DOHH2 (cell line): ENCODE measurements at regions not wholly inside any gene's neighbourhood (a gene's known extent, or its start where the extent isn't known, plus 50 kb on each side); places are given as distances from the start of the nearest gene placed in this dataset.

Experiments
- H3F3A ChIP-seq: fragments of 200-600 bp; sonication (generic), shearing (Covaris generic); 2 replicates; pipeline ENCODE4 v1.6.0; 2016; ENCODE audit warnings: antibody characterized with exemption, mild to moderate bottlenecking; ENCODE audit not compliant: control insufficient read depth, insufficient read depth
- H3K27ac ChIP-seq: fragments of 200-600 bp; sonication (generic); 2 replicates; pipeline ENCODE4 v1.5.1; 2014; ENCODE audit warnings: low read depth, mild to moderate bottlenecking, low read length, moderate library complexity
- H3K27me3 ChIP-seq: fragments of 200-600 bp; sonication (generic); 2 replicates; pipeline ENCODE4 v1.6.1; 2014; ENCODE audit warnings: mild to moderate bottlenecking, low read length, mixed read lengths; ENCODE audit not compliant: control insufficient read depth
- H3K36me3 ChIP-seq: fragments of 200-600 bp; sonication (generic); 2 replicates; pipeline ENCODE4 v1.6.1; 2014; ENCODE audit warnings: mild to moderate bottlenecking, low read length, moderate library complexity, mixed read lengths; ENCODE audit not compliant: control insufficient read depth
- H3K4me1 ChIP-seq: fragments of 200-600 bp; sonication (generic); 2 replicates; pipeline ENCODE4 v1.6.1; 2014; ENCODE audit warnings: mild to moderate bottlenecking, low read length, mixed read lengths; ENCODE audit not compliant: control insufficient read depth
- H3K4me2 ChIP-seq: fragments of 200-600 bp; sonication (generic); 2 replicates; pipeline ENCODE4 v1.6.0; 2014; ENCODE audit warnings: mild to moderate bottlenecking, low read length, moderate library complexity
- H3K4me3 ChIP-seq: fragments of 200-600 bp; sonication (generic); 2 replicates; pipeline ENCODE4 v1.5.1; 2014; ENCODE audit warnings: mild to moderate bottlenecking, low read length, mixed read lengths
- H3K79me2 ChIP-seq: fragments of 200-600 bp; sonication (generic); 2 replicates; pipeline ENCODE4 v1.6.1; 2014; ENCODE audit warnings: mild to moderate bottlenecking, low read length, mixed read lengths; ENCODE audit not compliant: control insufficient read depth
- H3K9me2 ChIP-seq: fragments of 200-600 bp; sonication (generic); replicated peaks from 2 replicates; pipeline ENCODE4 v1.6.1; 2014; ENCODE audit warnings: mild to moderate bottlenecking, low read length, mixed read lengths; ENCODE audit not compliant: control insufficient read depth
- H3K9me3 ChIP-seq: fragments of 200-600 bp; sonication (generic); 2 replicates; pipeline ENCODE4 v1.6.1; 2014; ENCODE audit warnings: antibody characterized with exemption, low read length, mixed read lengths; ENCODE audit not compliant: control insufficient read depth, insufficient read depth
- H4K20me1 ChIP-seq: fragments of 200-600 bp; sonication (generic); 2 replicates; pipeline ENCODE4 v1.6.0; 2014; ENCODE audit warnings: low read depth, mild to moderate bottlenecking, antibody characterized with exemption, low read length, moderate library complexity; ENCODE audit not compliant: control insufficient read depth, insufficient read depth
- CTCF ChIP-seq: fragments of 200-600 bp; sonication (generic); IDR thresholded peaks from one replicate; pipeline ENCODE4 v1.5.1; 2014; ENCODE audit warnings: antibody characterized with exemption, mild to moderate bottlenecking, low read depth, low read length; ENCODE audit not compliant: poor library complexity, severe bottlenecking
- EZH2phosphoT487 ChIP-seq: fragments of 200-600 bp; sonication (generic); IDR thresholded peaks from 2 replicates; pipeline ENCODE4 v1.6.1; 2017; ENCODE audit warnings: borderline replicate concordance, mild to moderate bottlenecking, antibody characterized with exemption, low read length, moderate library complexity, mixed read lengths

- Histone ChIP-seq H3K36me3 (no peaks in the 10 kb centered on the region), H3K4me3 (no peak overlapping the region), H3K27ac (no peak overlapping the region), H3F3A (no peaks in the 10 kb centered on the region), H4K20me1 (no peaks in the 10 kb centered on the region), H3K9me2 (no peaks in the 10 kb centered on the region), H3K27me3 (no peaks in the 10 kb centered on the region), H3K4me1 (no peaks in the 10 kb centered on the region), H3K9me3 (no peaks in the 10 kb centered on the region), H3K4me2 (no peak overlapping the region), H3K79me2 (no peaks in the 10 kb centered on the region)
- TF ChIP-seq EZH2phosphoT487 = no peak
- no peak for TF ChIP-seq CTCF
These were observed 397.6 kb downstream of the GPAM start for GRCh38 chr10:111785921-111786320.

- H3K36me3 ChIP-seq = no peaks in the 10 kb centered on the region
- H3K79me2 ChIP-seq = no peaks in the 10 kb centered on the region
- no peaks in the 10 kb centered on the region for H3F3A ChIP-seq
- no peaks in the 10 kb centered on the region for H4K20me1 ChIP-seq
- TF ChIP-seq CTCF (no peak), EZH2phosphoT487 (no peak)
- no peak overlapping the region for H3K4me2 ChIP-seq
- no peak overlapping the region for H3K27ac ChIP-seq
- H3K4me3 ChIP-seq = no peak overlapping the region
- no peaks in the 10 kb centered on the region for H3K9me2 ChIP-seq
- H3K9me3 ChIP-seq = no peaks in the 10 kb centered on the region
- no peaks in the 10 kb centered on the region for H3K4me1 ChIP-seq
- H3K27me3 ChIP-seq = no peaks in the 10 kb centered on the region
These were observed 393.7 kb downstream of the GPAM start for GRCh38 chr10:111789821-111790220.

GRCh38 chr10:111801841-111802240 lies 381.7 kb downstream of the GPAM start:
- Histone ChIP-seq H3K4me2 (no peak overlapping the region), H3K9me3 (no peaks in the 10 kb centered on the region), H3K27me3 (no peaks in the 10 kb centered on the region), H3K27ac (no peak overlapping the region), H3K4me1 (no peaks in the 10 kb centered on the region), H3K9me2 (no peaks in the 10 kb centered on the region), H3K79me2 (no peaks in the 10 kb centered on the region), H4K20me1 (no peaks in the 10 kb centered on the region), H3K4me3 (no peak overlapping the region), H3F3A (no peaks in the 10 kb centered on the region), H3K36me3 (no peaks in the 10 kb centered on the region)
- TF ChIP-seq CTCF (no peak), EZH2phosphoT487 (no peak)

DNA sequence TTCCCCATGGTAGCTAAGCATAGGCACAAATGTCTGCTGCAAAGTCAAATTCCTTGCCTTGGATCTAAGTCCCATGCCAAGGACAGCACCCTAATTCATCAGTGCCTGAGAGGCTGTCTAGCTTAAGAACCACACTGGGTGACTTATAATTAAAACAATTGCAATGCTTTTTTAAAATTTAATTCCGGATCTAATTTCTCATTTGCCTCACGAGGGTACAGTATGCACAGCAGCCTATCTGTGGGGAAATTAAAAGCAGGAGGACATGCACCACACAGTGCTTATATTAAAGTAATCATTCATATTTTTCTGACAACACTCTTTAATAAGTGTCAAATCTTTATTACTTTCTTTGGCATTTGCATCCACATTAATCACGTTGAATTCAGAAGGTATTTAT lies 378.8 kb downstream of the GPAM start:
- Histone ChIP-seq H3K4me3 (no peak overlapping the region), H3K9me2 (no peaks in the 10 kb centered on the region), H3K27ac (no peak overlapping the region), H3K4me1 (no peaks in the 10 kb centered on the region), H3K27me3 (no peaks in the 10 kb centered on the region), H3K9me3 (no peaks in the 10 kb centered on the region), H4K20me1 (no peaks in the 10 kb centered on the region), H3K36me3 (no peaks in the 10 kb centered on the region), H3K79me2 (no peaks in the 10 kb centered on the region), H3K4me2 (no peak overlapping the region), H3F3A (no peaks in the 10 kb centered on the region)
- no peak for TF ChIP-seq CTCF
- no peak for TF ChIP-seq EZH2phosphoT487
